HepG2 (cell line): ENCODE measurements at regions not wholly inside any gene's neighbourhood (a gene's known extent, or its start where the extent isn't known, plus 50 kb on each side); places are given as distances from the start of the nearest gene placed in this dataset.

Source experiments
- ATAC-seq: fragments of 200-7000 bp; cut with Tn5 transposase; 3 replicates; pipeline ENCODE4 v1.9.1; 2020; ENCODE audit warnings: mild to moderate bottlenecking, moderate library complexity
- BruUV-seq: library from RNA; stranded (reverse); fragments of 400-500 nt; replicated peaks from 2 replicates; lab custom pipeline; 2021; lab: Mats Ljungman, UMichigan
- CTCF ChIA-PET: fragments of 300-600 bp; formaldehyde crosslinking; extraction: SDS; loops from one replicate; lab custom pipeline; 2021; ENCODE audit warnings: low total read pairs, inconsistent platforms, low intra/inter-chr PET ratio; lab: Yijun Ruan, JAX
- POLR2A ChIA-PET: fragments of 350-600 bp; sonication (Branson Sonifier 250); formaldehyde crosslinking; loops from one replicate; lab custom pipeline; 2020; ENCODE audit warnings: antibody characterized with exemption, inconsistent platforms; lab: Yijun Ruan, JAX
- DNase-seq: peaks from one replicate; pipeline ENCODE4 v3.0.0-alpha.2; 2015; ENCODE audit warnings: low spot score
- FAIRE-seq: peaks from 3 replicates; lab custom pipeline; 2011; peaks lifted over from hg19 to GRCh38; lab: Jason Lieb, UNC
- H2AFZ ChIP-seq: one replicate; pipeline ENCODE4 v1.6.1; 2011; ENCODE audit warnings: low read length, inconsistent platforms
- H3K27ac ChIP-seq: fragments of 300-600 bp; 3 replicates; pipeline ENCODE4 v1.8.0; 2011; ENCODE audit warnings: mixed run types, mild to moderate bottlenecking, mixed read lengths, low read length, inconsistent platforms; ENCODE audit not compliant: insufficient read depth; ENCODE audit errors: extremely low read length
- H3K27me3 ChIP-seq, 2 experiments: fragments of 200-600 bp in 1 of 2; 2 replicates in 1 of 2; 3 replicates in 1 of 2; pipeline versions ENCODE4 v1.6.0 to v1.8.0; 2011; ENCODE audit warnings: low read length in 2 of 2, mild to moderate bottlenecking in 2 of 2, moderate library complexity in 2 of 2, inconsistent platforms in 1 of 2; ENCODE audit not compliant: insufficient read depth in 2 of 2, control insufficient read depth in 1 of 2
- H3K36me3 ChIP-seq, 2 experiments: fragments of 200-600 bp in 1 of 2; replicated peaks in 1 of 2; 2 replicates in 1 of 2; 3 replicates in 1 of 2; pipeline versions ENCODE4 v1.5.1 to v1.8.0; 2011; ENCODE audit warnings: low read length in 2 of 2, inconsistent platforms in 1 of 2; ENCODE audit not compliant: insufficient read depth in 2 of 2, control insufficient read depth in 1 of 2
- H3K4me1 ChIP-seq: 2 replicates; pipeline ENCODE4 v1.5.1; 2012; ENCODE audit warnings: low read length, inconsistent platforms; ENCODE audit not compliant: insufficient read depth
- H3K4me2 ChIP-seq: 2 replicates; pipeline ENCODE4 v1.6.0; 2011; ENCODE audit warnings: low read depth, low read length, inconsistent platforms
- H3K4me3 ChIP-seq, 3 experiments: fragments of 200-600 bp in 1 of 3; sonication (generic), shearing (Covaris generic) in 1 of 3; replicated peaks in 1 of 3; 2 replicates each; pipeline ENCODE4 v1.5.1; 2011 to 2016; ENCODE audit warnings: low read length in 3 of 3, inconsistent platforms in 2 of 3, low read depth in 2 of 3, mild to moderate bottlenecking in 2 of 3, control low read depth in 1 of 3, mixed read lengths in 1 of 3; ENCODE audit not compliant: insufficient read depth in 1 of 3
- H3K79me2 ChIP-seq: one replicate; pipeline ENCODE4 v1.6.1; 2011; ENCODE audit warnings: low read length, inconsistent platforms; ENCODE audit not compliant: insufficient read depth
- H3K9ac ChIP-seq: 2 replicates; pipeline ENCODE4 v1.6.0; 2011; ENCODE audit warnings: mild to moderate bottlenecking, low read depth, low read length, inconsistent platforms; ENCODE audit not compliant: insufficient read depth
- H3K9me3 ChIP-seq: 2 replicates; pipeline ENCODE4 v1.5.1; 2012; ENCODE audit warnings: mild to moderate bottlenecking, low read length
- H4K20me1 ChIP-seq: 2 replicates; pipeline ENCODE4 v1.6.0; 2011; ENCODE audit warnings: inconsistent platforms, mild to moderate bottlenecking, low read length, moderate library complexity; ENCODE audit not compliant: insufficient read depth
- ATAD3A ChIP-seq: sonication (generic); formaldehyde crosslinking; IDR thresholded peaks from 2 replicates; pipeline ENCODE4 v1.4.0; 2020; ENCODE audit warnings: missing genetic modification reagents
- FIP1L1 ChIP-seq: fragments of 200-400 bp; formaldehyde crosslinking; IDR thresholded peaks from 2 replicates; pipeline ENCODE4 v1.6.1; 2018; ENCODE audit warnings: low read depth, mild to moderate bottlenecking, low read length, moderate library complexity, borderline replicate concordance; ENCODE audit not compliant: insufficient read depth
- KDM2A ChIP-seq: sonication (generic); formaldehyde crosslinking; IDR thresholded peaks from 2 replicates; pipeline ENCODE4 v1.4.0; 2020; ENCODE audit warnings: low read depth, missing genetic modification reagents, borderline replicate concordance
- MEIS1 ChIP-seq: sonication (generic); formaldehyde crosslinking; IDR thresholded peaks from 2 replicates; pipeline ENCODE4 v1.9.0; 2021; ENCODE audit warnings: mild to moderate bottlenecking, missing genetic modification reagents, moderate library complexity, borderline replicate concordance
- RCOR2 ChIP-seq: IDR thresholded peaks from 2 replicates; pipeline ENCODE4 v1.6.1; 2016; ENCODE audit warnings: missing biosample characterization, missing genetic modification reagents
- RFX1 ChIP-seq: fragments of 450-650 bp; IDR thresholded peaks from 2 replicates; pipeline ENCODE4 v1.6.1; 2017
- TMF1 ChIP-seq: sonication (generic); formaldehyde crosslinking; IDR thresholded peaks from 2 replicates; pipeline ENCODE4 v1.8.1; 2022; ENCODE audit warnings: low read depth, missing genetic modification reagents
- ZMYM2 ChIP-seq: sonication (generic); formaldehyde crosslinking; IDR thresholded peaks from 2 replicates; pipeline ENCODE4 v1.8.0; 2022; ENCODE audit warnings: mild to moderate bottlenecking, missing genetic modification reagents
- ZNF101 ChIP-seq: sonication (generic); formaldehyde crosslinking; IDR thresholded peaks from 2 replicates; pipeline ENCODE4 v1.4.0; 2020; ENCODE audit warnings: mild to moderate bottlenecking, low read depth, missing genetic modification reagents, borderline replicate concordance
- ZNF556 ChIP-seq: sonication (generic); formaldehyde crosslinking; IDR thresholded peaks from 2 replicates; pipeline ENCODE4 v1.4.0; 2020; ENCODE audit warnings: mild to moderate bottlenecking, missing genetic modification reagents, borderline replicate concordance
- ZNF615 ChIP-seq: sonication (generic); formaldehyde crosslinking; IDR thresholded peaks from 2 replicates; pipeline ENCODE4 v1.5.0; 2020; ENCODE audit warnings: mild to moderate bottlenecking, missing genetic modification reagents, borderline replicate concordance
- ZSCAN22 ChIP-seq: sonication (generic); formaldehyde crosslinking; IDR thresholded peaks from 2 replicates; pipeline ENCODE4 v1.4.0; 2020; ENCODE audit warnings: mild to moderate bottlenecking, missing genetic modification reagents
- ZSCAN31 ChIP-seq: sonication (generic); formaldehyde crosslinking; IDR thresholded peaks from 2 replicates; pipeline ENCODE4 v1.5.0; 2020; ENCODE audit warnings: low read depth, mild to moderate bottlenecking, missing genetic modification reagents
- WGBS: methylation state at CpG from one replicate; pipeline ENCODE4 v1.1.6; 2017; ENCODE audit warnings: low lambda C conversion rate; 5-methylcytosine and 5-hydroxymethylcytosine counted together
- in situ Hi-C: cut with HindIII; loops from 2 replicates; pipeline ENCODE4 v1.10.0; 2017; ENCODE audit warnings: low pct_unique_long_range_greater_than_20kb; ENCODE audit not compliant: extremely low pct_ligation_motif_present
- intact Hi-C: fragments of 100-400 bp; cut with micrococcal nuclease; formaldehyde crosslinking; loops from one replicate; pipeline ENCODE4 v1.10.0; 2022; ENCODE audit not compliant: unreplicated experiment
- TF ChIP-seq, protein P1 (sequence below): sonication (generic); formaldehyde crosslinking; IDR thresholded peaks from 2 replicates; pipeline ENCODE4 v1.4.0; 2020; ENCODE audit warnings: missing genetic modification reagents
- TF ChIP-seq, protein P2 (sequence below): IDR thresholded peaks from 2 replicates; pipeline ENCODE4 v1.6.1; 2016; ENCODE audit warnings: low read depth, borderline replicate concordance
- TF ChIP-seq, protein P3 (sequence below): sonication (generic); formaldehyde crosslinking; IDR thresholded peaks from 2 replicates; pipeline ENCODE4 v1.4.0; 2020; ENCODE audit warnings: missing genetic modification reagents, mild to moderate bottlenecking, borderline replicate concordance
- TF ChIP-seq, protein P4 (sequence below): sonication (generic); formaldehyde crosslinking; IDR thresholded peaks from 2 replicates; pipeline ENCODE4 v1.8.0; 2022; ENCODE audit warnings: mild to moderate bottlenecking, missing genetic modification reagents

DNA sequence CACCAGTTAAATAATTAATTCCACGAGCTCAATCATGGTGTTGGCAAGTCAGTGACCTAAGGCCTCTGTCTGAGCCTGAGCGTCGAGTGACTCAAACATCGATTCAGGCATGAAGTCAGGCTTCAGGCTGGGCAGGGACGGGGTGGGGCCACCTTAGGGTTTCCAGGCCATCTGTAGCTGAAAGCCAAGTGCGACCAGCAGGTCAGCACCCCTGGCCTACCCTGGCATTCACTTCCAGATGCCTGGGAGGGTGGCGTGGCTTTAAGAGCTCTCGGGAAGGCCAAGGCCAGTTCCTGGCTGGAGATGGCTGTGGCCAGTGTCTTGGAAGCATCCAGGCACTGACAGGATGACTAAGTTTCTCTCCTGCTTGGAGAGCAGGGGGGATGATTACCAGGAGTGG, 113.4 kb downstream of the DACT2 start (continued):
- TF ChIP-seq, protein P1, sequence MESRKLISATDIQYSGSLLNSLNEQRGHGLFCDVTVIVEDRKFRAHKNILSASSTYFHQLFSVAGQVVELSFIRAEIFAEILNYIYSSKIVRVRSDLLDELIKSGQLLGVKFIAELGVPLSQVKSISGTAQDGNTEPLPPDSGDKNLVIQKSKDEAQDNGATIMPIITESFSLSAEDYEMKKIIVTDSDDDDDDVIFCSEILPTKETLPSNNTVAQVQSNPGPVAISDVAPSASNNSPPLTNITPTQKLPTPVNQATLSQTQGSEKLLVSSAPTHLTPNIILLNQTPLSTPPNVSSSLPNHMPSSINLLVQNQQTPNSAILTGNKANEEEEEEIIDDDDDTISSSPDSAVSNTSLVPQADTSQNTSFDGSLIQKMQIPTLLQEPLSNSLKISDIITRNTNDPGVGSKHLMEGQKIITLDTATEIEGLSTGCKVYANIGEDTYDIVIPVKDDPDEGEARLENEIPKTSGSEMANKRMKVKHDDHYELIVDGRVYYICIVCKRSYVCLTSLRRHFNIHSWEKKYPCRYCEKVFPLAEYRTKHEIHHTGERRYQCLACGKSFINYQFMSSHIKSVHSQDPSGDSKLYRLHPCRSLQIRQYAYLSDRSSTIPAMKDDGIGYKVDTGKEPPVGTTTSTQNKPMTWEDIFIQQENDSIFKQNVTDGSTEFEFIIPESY (CRISPR knock-in tag) = no peak
- TF ChIP-seq, protein P2, sequence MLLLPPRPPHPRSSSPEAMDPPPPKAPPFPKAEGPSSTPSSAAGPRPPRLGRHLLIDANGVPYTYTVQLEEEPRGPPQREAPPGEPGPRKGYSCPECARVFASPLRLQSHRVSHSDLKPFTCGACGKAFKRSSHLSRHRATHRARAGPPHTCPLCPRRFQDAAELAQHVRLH = no peak
- TF ChIP-seq, protein P3, sequence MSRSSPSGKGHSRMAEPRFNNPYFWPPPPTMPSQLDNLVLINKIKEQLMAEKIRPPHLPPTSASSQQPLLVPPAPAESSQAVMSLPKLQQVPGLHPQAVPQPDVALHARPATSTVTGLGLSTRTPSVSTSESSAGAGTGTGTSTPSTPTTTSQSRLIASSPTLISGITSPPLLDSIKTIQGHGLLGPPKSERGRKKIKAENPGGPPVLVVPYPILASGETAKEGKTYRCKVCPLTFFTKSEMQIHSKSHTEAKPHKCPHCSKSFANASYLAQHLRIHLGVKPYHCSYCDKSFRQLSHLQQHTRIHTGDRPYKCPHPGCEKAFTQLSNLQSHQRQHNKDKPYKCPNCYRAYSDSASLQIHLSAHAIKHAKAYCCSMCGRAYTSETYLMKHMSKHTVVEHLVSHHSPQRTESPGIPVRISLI = no peak
- TF ChIP-seq ZNF615 (CRISPR knock-in tag) = no peak
- TF ChIP-seq, all 625 proteins: peak for 0

DNA sequence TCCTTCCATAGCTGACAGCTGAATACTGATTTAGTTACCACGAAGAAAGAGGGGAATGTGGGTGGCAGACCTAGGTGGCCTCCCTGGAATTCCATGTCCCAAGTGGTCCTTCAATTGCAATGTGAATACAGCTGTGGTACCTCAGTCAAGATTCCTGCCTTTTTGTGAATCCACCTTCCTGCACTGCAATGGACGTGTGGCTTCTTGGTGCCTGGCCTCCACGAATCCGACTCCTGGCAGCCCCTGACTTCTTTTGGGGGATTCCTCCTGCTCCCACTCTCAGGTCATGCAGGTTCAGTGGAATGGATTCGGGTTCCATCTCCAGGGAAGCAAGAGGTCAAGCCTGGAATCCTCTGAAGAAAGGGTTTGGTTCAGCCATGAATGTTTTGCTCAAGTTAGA, 117.8 kb downstream of the DACT2 start:
- no peak overlapping the region for H3K27ac ChIP-seq
- no peak overlapping the region for H3K9ac ChIP-seq
- WGBS = 69% methylated on average over 5 of the region's 5 CpGs
- in situ Hi-C loops = no loop called here
- H3K36me3 ChIP-seq = no peaks in the 10 kb centered on the region
- no peaks in the 10 kb centered on the region for H3K27me3 ChIP-seq
- no peak for ATAC-seq
- ChIA-PET POLR2A (interaction anchor here (0.8 to 3.4 kb wide), 7 partner anchors 46 to 124 kb away, joined by 3 to 11 read pairs (median 3); no protein-coding TSS in a partner anchor), CTCF (interaction anchor here (0.7 to 2.2 kb wide), 2 partner anchors 131 to 154 kb away, joined by 3 to 21 read pairs; no protein-coding TSS in a partner anchor)
- H2AFZ ChIP-seq = no peak overlapping the region
- intact Hi-C loops = loop anchor here (1.0 to 2.0 kb wide), 4 partner anchors 63 to 155 kb away; no protein-coding TSS in a partner anchor
- H4K20me1 ChIP-seq = no peaks in the 10 kb centered on the region
- no peak for FAIRE-seq
- H3K4me3 ChIP-seq = no peak overlapping the region
- BruUV-seq = no TSS peak
- peak overlapping the region; percentile 80 for H3K4me2 ChIP-seq
- no peaks in the 10 kb centered on the region for H3K9me3 ChIP-seq
- DNase-seq = no peak
- no peaks in the 10 kb centered on the region for H3K79me2 ChIP-seq
- H3K4me1 ChIP-seq = peaks cover 55% of the 10 kb centered on the region
- TF ChIP-seq KDM2A (CRISPR knock-in tag) (peak; percentile 6; the same call in 1 of the 2 replicates), ZSCAN22 (0 out of 2 replicates have a peak, but pooled peaks have one; percentile 57), ZSCAN31 (CRISPR knock-in tag) (no peak), RFX1 (no peak), ZNF556 (CRISPR knock-in tag) (no peak), ZNF101 (0 out of 2 replicates have a peak, but pooled peaks have one; percentile 30), FIP1L1 (no peak), ATAD3A (CRISPR knock-in tag) (no peak), MEIS1 (CRISPR knock-in tag) (0 out of 2 replicates have a peak, but pooled peaks have one; percentile 8), ZMYM2 (CRISPR knock-in tag) (no peak), RCOR2 (no peak), TMF1 (CRISPR knock-in tag) (0 out of 2 replicates have a peak, but pooled peaks have one; percentile 20)
- TF ChIP-seq, protein P4, sequence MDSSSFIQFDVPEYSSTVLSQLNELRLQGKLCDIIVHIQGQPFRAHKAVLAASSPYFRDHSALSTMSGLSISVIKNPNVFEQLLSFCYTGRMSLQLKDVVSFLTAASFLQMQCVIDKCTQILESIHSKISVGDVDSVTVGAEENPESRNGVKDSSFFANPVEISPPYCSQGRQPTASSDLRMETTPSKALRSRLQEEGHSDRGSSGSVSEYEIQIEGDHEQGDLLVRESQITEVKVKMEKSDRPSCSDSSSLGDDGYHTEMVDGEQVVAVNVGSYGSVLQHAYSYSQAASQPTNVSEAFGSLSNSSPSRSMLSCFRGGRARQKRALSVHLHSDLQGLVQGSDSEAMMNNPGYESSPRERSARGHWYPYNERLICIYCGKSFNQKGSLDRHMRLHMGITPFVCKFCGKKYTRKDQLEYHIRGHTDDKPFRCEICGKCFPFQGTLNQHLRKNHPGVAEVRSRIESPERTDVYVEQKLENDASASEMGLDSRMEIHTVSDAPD = 0 out of 2 replicates have a peak, but pooled peaks have one; percentile 26
